HepG2 (cell line): ENCODE measurements at regions not wholly inside any gene's neighbourhood (a gene's known extent, or its start where the extent isn't known, plus 50 kb on each side); places are given as distances from the start of the nearest gene placed in this dataset.

Experiments used
- ATAC-seq: fragments of 200-7000 bp; cut with Tn5 transposase; 3 replicates; pipeline ENCODE4 v1.9.1; 2020; ENCODE audit warnings: mild to moderate bottlenecking, moderate library complexity
- BruUV-seq: library from RNA; stranded (reverse); fragments of 400-500 nt; replicated peaks from 2 replicates; lab custom pipeline; 2021; lab: Mats Ljungman, UMichigan
- CTCF ChIA-PET: fragments of 300-600 bp; formaldehyde crosslinking; extraction: SDS; loops from one replicate; lab custom pipeline; 2021; ENCODE audit warnings: low total read pairs, inconsistent platforms, low intra/inter-chr PET ratio; lab: Yijun Ruan, JAX
- POLR2A ChIA-PET: fragments of 350-600 bp; sonication (Branson Sonifier 250); formaldehyde crosslinking; loops from one replicate; lab custom pipeline; 2020; ENCODE audit warnings: antibody characterized with exemption, inconsistent platforms; lab: Yijun Ruan, JAX
- DNase-seq: peaks from one replicate; pipeline ENCODE4 v3.0.0-alpha.2; 2015; ENCODE audit warnings: low spot score
- FAIRE-seq: peaks from 3 replicates; lab custom pipeline; 2011; peaks lifted over from hg19 to GRCh38; lab: Jason Lieb, UNC
- H2AFZ ChIP-seq: one replicate; pipeline ENCODE4 v1.6.1; 2011; ENCODE audit warnings: low read length, inconsistent platforms
- H3K27ac ChIP-seq: fragments of 300-600 bp; 3 replicates; pipeline ENCODE4 v1.8.0; 2011; ENCODE audit warnings: mixed run types, mild to moderate bottlenecking, mixed read lengths, low read length, inconsistent platforms; ENCODE audit not compliant: insufficient read depth; ENCODE audit errors: extremely low read length
- H3K27me3 ChIP-seq, 2 experiments: fragments of 200-600 bp in 1 of 2; 2 replicates in 1 of 2; 3 replicates in 1 of 2; pipeline versions ENCODE4 v1.6.0 to v1.8.0; 2011; ENCODE audit warnings: low read length in 2 of 2, mild to moderate bottlenecking in 2 of 2, moderate library complexity in 2 of 2, inconsistent platforms in 1 of 2; ENCODE audit not compliant: insufficient read depth in 2 of 2, control insufficient read depth in 1 of 2
- H3K36me3 ChIP-seq, 2 experiments: fragments of 200-600 bp in 1 of 2; replicated peaks in 1 of 2; 2 replicates in 1 of 2; 3 replicates in 1 of 2; pipeline versions ENCODE4 v1.5.1 to v1.8.0; 2011; ENCODE audit warnings: low read length in 2 of 2, inconsistent platforms in 1 of 2; ENCODE audit not compliant: insufficient read depth in 2 of 2, control insufficient read depth in 1 of 2
- H3K4me1 ChIP-seq: 2 replicates; pipeline ENCODE4 v1.5.1; 2012; ENCODE audit warnings: low read length, inconsistent platforms; ENCODE audit not compliant: insufficient read depth
- H3K4me2 ChIP-seq: 2 replicates; pipeline ENCODE4 v1.6.0; 2011; ENCODE audit warnings: low read depth, low read length, inconsistent platforms
- H3K4me3 ChIP-seq, 3 experiments: fragments of 200-600 bp in 1 of 3; sonication (generic), shearing (Covaris generic) in 1 of 3; replicated peaks in 1 of 3; 2 replicates each; pipeline ENCODE4 v1.5.1; 2011 to 2016; ENCODE audit warnings: low read length in 3 of 3, inconsistent platforms in 2 of 3, low read depth in 2 of 3, mild to moderate bottlenecking in 2 of 3, control low read depth in 1 of 3, mixed read lengths in 1 of 3; ENCODE audit not compliant: insufficient read depth in 1 of 3
- H3K79me2 ChIP-seq: one replicate; pipeline ENCODE4 v1.6.1; 2011; ENCODE audit warnings: low read length, inconsistent platforms; ENCODE audit not compliant: insufficient read depth
- H3K9ac ChIP-seq: 2 replicates; pipeline ENCODE4 v1.6.0; 2011; ENCODE audit warnings: mild to moderate bottlenecking, low read depth, low read length, inconsistent platforms; ENCODE audit not compliant: insufficient read depth
- H3K9me3 ChIP-seq: 2 replicates; pipeline ENCODE4 v1.5.1; 2012; ENCODE audit warnings: mild to moderate bottlenecking, low read length
- H4K20me1 ChIP-seq: 2 replicates; pipeline ENCODE4 v1.6.0; 2011; ENCODE audit warnings: inconsistent platforms, mild to moderate bottlenecking, low read length, moderate library complexity; ENCODE audit not compliant: insufficient read depth
- BCL3 ChIP-seq: sonication (generic); formaldehyde crosslinking; IDR thresholded peaks from 2 replicates; pipeline ENCODE4 v1.5.1; 2020; ENCODE audit warnings: mild to moderate bottlenecking, missing genetic modification reagents, moderate library complexity
- BRF2 ChIP-seq: sonication (generic); formaldehyde crosslinking; IDR thresholded peaks from 2 replicates; pipeline ENCODE4 v1.8.1; 2022; ENCODE audit warnings: mild to moderate bottlenecking, missing genetic modification reagents
- MZF1 ChIP-seq: sonication (generic); formaldehyde crosslinking; IDR thresholded peaks from 2 replicates; pipeline ENCODE4 v1.8.1; 2023; ENCODE audit warnings: mild to moderate bottlenecking, missing genetic modification reagents, borderline replicate concordance
- NR2F2 ChIP-seq: IDR thresholded peaks from 2 replicates; pipeline ENCODE4 v1.6.1; 2012; ENCODE audit warnings: low read depth, inconsistent platforms, borderline replicate concordance
- TBP ChIP-seq: sonication (generic); formaldehyde crosslinking; IDR thresholded peaks from 2 replicates; pipeline ENCODE4 v1.5.0; 2020; ENCODE audit warnings: missing genetic modification reagents
- ZBTB4 ChIP-seq: sonication (generic); formaldehyde crosslinking; IDR thresholded peaks from 2 replicates; pipeline ENCODE4 v1.4.0; 2020; ENCODE audit warnings: missing genetic modification reagents, mild to moderate bottlenecking, borderline replicate concordance
- ZNF3 ChIP-seq: IDR thresholded peaks from 2 replicates; pipeline ENCODE4 v1.7.0; 2017; ENCODE audit warnings: inconsistent platforms
- WGBS: methylation state at CpG from one replicate; pipeline ENCODE4 v1.1.6; 2017; ENCODE audit warnings: low lambda C conversion rate; 5-methylcytosine and 5-hydroxymethylcytosine counted together
- in situ Hi-C: cut with HindIII; loops from 2 replicates; pipeline ENCODE4 v1.10.0; 2017; ENCODE audit warnings: low pct_unique_long_range_greater_than_20kb; ENCODE audit not compliant: extremely low pct_ligation_motif_present
- intact Hi-C: fragments of 100-400 bp; cut with micrococcal nuclease; formaldehyde crosslinking; loops from one replicate; pipeline ENCODE4 v1.10.0; 2022; ENCODE audit not compliant: unreplicated experiment

- TF ChIP-seq BCL3 (CRISPR knock-in tag): no peak
- TF ChIP-seq BRF2 (CRISPR knock-in tag): no peak
- no peak for TF ChIP-seq ZNF3 (CRISPR knock-in tag)
- TF ChIP-seq TBP (CRISPR knock-in tag): no peak
These were observed 96.4 kb upstream of the IL12B start (continued) for GRCh38 chr5:159426694-159427093.

DNA sequence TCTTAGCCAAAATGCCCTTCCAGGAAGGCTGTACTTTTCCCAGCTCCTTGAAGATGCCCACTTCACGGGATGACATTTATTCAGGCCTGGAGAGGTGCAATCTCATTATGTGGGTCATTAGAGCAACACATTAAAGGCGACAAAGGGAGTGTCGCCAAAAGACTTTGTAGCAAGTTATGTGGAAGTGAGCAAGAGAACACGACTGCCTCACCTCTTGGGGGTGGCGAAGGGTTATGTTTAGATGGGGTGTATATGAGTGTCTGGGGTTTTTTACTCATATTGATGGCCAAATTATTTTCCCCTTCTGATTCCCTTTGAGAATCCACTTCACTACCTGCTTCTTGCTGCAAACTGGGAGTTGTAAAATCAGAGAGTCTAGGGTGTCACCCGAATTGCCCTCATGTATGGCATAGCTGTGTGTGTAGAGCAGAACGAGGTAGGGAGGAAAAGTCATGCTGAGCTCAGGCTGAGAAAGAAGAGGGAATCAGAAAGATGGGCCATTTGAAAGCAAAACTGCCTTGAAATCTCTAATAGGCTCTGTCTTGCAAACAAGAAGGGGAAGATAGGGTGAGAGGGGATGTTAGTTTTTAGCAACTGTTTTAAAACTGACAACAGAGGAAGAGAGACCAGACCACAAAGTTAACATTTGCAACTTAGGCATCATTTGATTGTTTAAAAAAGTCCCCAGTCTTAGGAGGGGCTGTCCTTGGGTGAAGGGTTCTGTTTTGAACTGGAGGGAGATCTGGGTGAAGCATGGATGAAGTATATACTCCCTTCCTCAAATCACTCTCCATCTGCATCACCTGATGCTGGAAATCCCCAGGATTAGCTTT, 97.1 kb upstream of the IL12B start:
- FAIRE-seq (no peak), ATAC-seq (no peak), DNase-seq (no peak)
- Histone ChIP-seq H3K9me3 (no peaks in the 10 kb centered on the region), H3K27me3 (no peaks in the 10 kb centered on the region; a peak in 1 of 5 replicates), H3K4me1 (no peaks in the 10 kb centered on the region), H2AFZ (no peak overlapping the region), H3K4me3 (no peak overlapping the region), H3K79me2 (no peaks in the 10 kb centered on the region), H3K36me3 (no peaks in the 10 kb centered on the region), H3K4me2 (no peak overlapping the region), H3K27ac (no peak overlapping the region), H4K20me1 (no peaks in the 10 kb centered on the region), H3K9ac (no peak overlapping the region)
- in situ Hi-C loops: no loop called here
- BruUV-seq: no TSS peak
- POLR2A ChIA-PET: no interaction called here
- intact Hi-C loops: no loop called here
- TF ChIP-seq NR2F2 (no peak), ZBTB4 (no peak), MZF1 (CRISPR knock-in tag) (no peak)
- CTCF ChIA-PET: no interaction called here
- 8% methylated on average over 7 of the region's 7 CpGs for WGBS
